ENCODE measurements at regions not wholly inside any gene's neighbourhood (a gene's known extent, or its start where the extent isn't known, plus 50 kb on each side); places are given as distances from the start of the nearest gene placed in this dataset.

- CTCF ChIA-PET = no interaction called here
- POLR2A ChIA-PET = no interaction called here
Observed at GRCh38 chr3:143208976-143209714, 89.6 kb downstream of the CHST2 start.

GRCh38 chr3:143209715-143210059 lies 90.1 kb downstream of the CHST2 start:
- CTCF ChIA-PET = no interaction called here

More at GRCh38 chr3:143208976-143209714, 89.6 kb downstream of the CHST2 start:
- H3K27me3 ChIP-seq (ENCODE audit: control insufficient read depth, insufficient read depth, low read length) = no peaks in the 10 kb centered on the region
- no peak overlapping the region for H3K4me3 ChIP-seq (ENCODE audit: low read depth, low read length)
- no peak for TF ChIP-seq CTCF (IDR thresholded peaks at IDR 0.05; ENCODE audit: insufficient read depth, low read depth, low read length)
- no peaks in the 10 kb centered on the region for H3K36me3 ChIP-seq (ENCODE audit: control insufficient read depth, insufficient read depth, low read length)
- no peak for DNase-seq (ENCODE audit: low read depth)

GRCh38 chr3:143210141-143210540 lies 90.6 kb downstream of the CHST2 start:
- Histone ChIP-seq H3K36me3 (ENCODE audit: control insufficient read depth, insufficient read depth, low read length) (no peaks in the 10 kb centered on the region), H3K27me3 (ENCODE audit: control insufficient read depth, insufficient read depth, low read length) (no peaks in the 10 kb centered on the region), H3K4me3 (ENCODE audit: low read depth, low read length) (no peak overlapping the region)
- POLR2A ChIA-PET = no interaction called here
- no peak for DNase-seq (ENCODE audit: low read depth)
- no peak for TF ChIP-seq CTCF (IDR thresholded peaks at IDR 0.05; ENCODE audit: insufficient read depth, low read depth, low read length)
- CTCF ChIA-PET = no interaction called here

More at GRCh38 chr3:143209715-143210059, 90.1 kb downstream of the CHST2 start:
- H3K36me3 ChIP-seq (ENCODE audit: control insufficient read depth, insufficient read depth, low read length) = no peaks in the 10 kb centered on the region
- no peak overlapping the region for H3K4me3 ChIP-seq (ENCODE audit: low read depth, low read length)
- no peak for TF ChIP-seq CTCF (IDR thresholded peaks at IDR 0.05; ENCODE audit: insufficient read depth, low read depth, low read length)
- POLR2A ChIA-PET = no interaction called here
- no peaks in the 10 kb centered on the region for H3K27me3 ChIP-seq (ENCODE audit: control insufficient read depth, insufficient read depth, low read length)
- DNase-seq (ENCODE audit: low read depth) = no peak

GRCh38 chr3:143215059-143215458 lies 95.5 kb downstream of the CHST2 start:
- H3K36me3 ChIP-seq (ENCODE audit: control insufficient read depth, insufficient read depth, low read length) = no peaks in the 10 kb centered on the region
- no peak overlapping the region for H3K4me3 ChIP-seq (ENCODE audit: low read depth, low read length)
- ChIA-PET CTCF (interaction anchor here (1.1 kb wide), 1 partner anchor 91 kb away, joined by 3 read pairs; no protein-coding TSS in a partner anchor), POLR2A (no interaction called here)
- H3K27me3 ChIP-seq (ENCODE audit: control insufficient read depth, insufficient read depth, low read length) = no peaks in the 10 kb centered on the region
- DNase-seq (ENCODE audit: low read depth) = no peak
- TF ChIP-seq CTCF (IDR thresholded peaks at IDR 0.05; ENCODE audit: insufficient read depth, low read depth, low read length) = no peak
